ENCODE measurements at regions not wholly inside any gene's neighbourhood (a gene's known extent, or its start where the extent isn't known, plus 50 kb on each side); places are given as distances from the start of the nearest gene placed in this dataset.

- Mint-ChIP-seq H3K36me3 (ENCODE audit: insufficient read depth, unreplicated experiment) (peaks cover 7% of the 10 kb centered on the region), H3K27ac (ENCODE audit: unreplicated experiment) (no peak overlapping the region), H3K4me1 (ENCODE audit: low read depth, unreplicated experiment) (peaks cover 23% of the 10 kb centered on the region), H3K9me3 (ENCODE audit: low read depth, unreplicated experiment) (no peaks in the 10 kb centered on the region), H3K27me3 (ENCODE audit: unreplicated experiment) (no peaks in the 10 kb centered on the region), H3K4me3 (ENCODE audit: low read depth, unreplicated experiment) (no peak overlapping the region)
- BruUV-seq (replicated peaks) = no TSS peak
- no peak for DNase-seq
- no peak for TF ChIP-seq CTCF (IDR thresholded peaks at IDR 0.05; ENCODE audit: unreplicated experiment)
- CTCF ChIA-PET = interaction anchor here (0.5 kb wide), 1 partner anchor 609 kb away, joined by 4 read pairs; no protein-coding TSS in a partner anchor
- intact Hi-C loops (cut with micrococcal nuclease; ENCODE audit: unreplicated experiment) = no loop called here
Observed at GRCh38 chr6:138030872-138031271, 76.3 kb downstream of the PERP start.

- Mint-ChIP-seq H3K4me1 (ENCODE audit: low read depth, unreplicated experiment) (peaks cover 24% of the 10 kb centered on the region), H3K9me3 (ENCODE audit: low read depth, unreplicated experiment) (no peaks in the 10 kb centered on the region), H3K4me3 (ENCODE audit: low read depth, unreplicated experiment) (no peak overlapping the region), H3K36me3 (ENCODE audit: insufficient read depth, unreplicated experiment) (peaks cover 7% of the 10 kb centered on the region), H3K27me3 (ENCODE audit: unreplicated experiment) (no peaks in the 10 kb centered on the region), H3K27ac (ENCODE audit: unreplicated experiment) (no peak overlapping the region)
- no TSS peak for BruUV-seq (replicated peaks)
- CTCF ChIA-PET = interaction anchor here (0.5 kb wide), 1 partner anchor 608 kb away, joined by 4 read pairs; no protein-coding TSS in a partner anchor
- no peak for TF ChIP-seq CTCF (IDR thresholded peaks at IDR 0.05; ENCODE audit: unreplicated experiment)
- intact Hi-C loops (cut with micrococcal nuclease; ENCODE audit: unreplicated experiment) = no loop called here
- DNase-seq = no peak
Observed at GRCh38 chr6:138031417-138031816, 75.8 kb downstream of the PERP start.

- no peak overlapping the region for H3K4me3 Mint-ChIP-seq (ENCODE audit: low read depth, unreplicated experiment)
- no peak overlapping the region for H3K27ac Mint-ChIP-seq (ENCODE audit: unreplicated experiment)
- BruUV-seq (replicated peaks) = no TSS peak
- H3K36me3 Mint-ChIP-seq (ENCODE audit: insufficient read depth, unreplicated experiment) = peaks cover 7% of the 10 kb centered on the region
- no peaks in the 10 kb centered on the region for H3K27me3 Mint-ChIP-seq (ENCODE audit: unreplicated experiment)
- intact Hi-C loops (cut with micrococcal nuclease; ENCODE audit: unreplicated experiment) = no loop called here
- H3K9me3 Mint-ChIP-seq (ENCODE audit: low read depth, unreplicated experiment) = no peaks in the 10 kb centered on the region
- CTCF ChIA-PET = no interaction called here
- H3K4me1 Mint-ChIP-seq (ENCODE audit: low read depth, unreplicated experiment) = peaks cover 25% of the 10 kb centered on the region
- no peak for DNase-seq
- TF ChIP-seq CTCF (IDR thresholded peaks at IDR 0.05; ENCODE audit: unreplicated experiment) = no peak
Observed at GRCh38 chr6:138031850-138032249, 75.4 kb downstream of the PERP start.

GRCh38 chr6:138032571-138032970 lies 74.6 kb downstream of the PERP start:
- H3K27ac Mint-ChIP-seq (ENCODE audit: unreplicated experiment) = no peak overlapping the region
- intact Hi-C loops (cut with micrococcal nuclease; ENCODE audit: unreplicated experiment) = no loop called here
- no peaks in the 10 kb centered on the region for H3K9me3 Mint-ChIP-seq (ENCODE audit: low read depth, unreplicated experiment)
- no peak overlapping the region for H3K4me3 Mint-ChIP-seq (ENCODE audit: low read depth, unreplicated experiment)
- TF ChIP-seq CTCF (IDR thresholded peaks at IDR 0.05; ENCODE audit: unreplicated experiment) = no peak
- peaks cover 7% of the 10 kb centered on the region for H3K36me3 Mint-ChIP-seq (ENCODE audit: insufficient read depth, unreplicated experiment)
- BruUV-seq (replicated peaks) = no TSS peak
- CTCF ChIA-PET = interaction anchor here (0.6 kb wide), 1 partner anchor 10 kb away, joined by 3 read pairs; no protein-coding TSS in a partner anchor
- H3K27me3 Mint-ChIP-seq (ENCODE audit: unreplicated experiment) = no peaks in the 10 kb centered on the region
- H3K4me1 Mint-ChIP-seq (ENCODE audit: low read depth, unreplicated experiment) = peaks cover 32% of the 10 kb centered on the region
- DNase-seq = no peak

All from Calu3 (cell line).